ENCODE measurements at regions not wholly inside any gene's neighbourhood (a gene's known extent, or its start where the extent isn't known, plus 50 kb on each side); places are given as distances from the start of the nearest gene placed in this dataset.

DNA sequence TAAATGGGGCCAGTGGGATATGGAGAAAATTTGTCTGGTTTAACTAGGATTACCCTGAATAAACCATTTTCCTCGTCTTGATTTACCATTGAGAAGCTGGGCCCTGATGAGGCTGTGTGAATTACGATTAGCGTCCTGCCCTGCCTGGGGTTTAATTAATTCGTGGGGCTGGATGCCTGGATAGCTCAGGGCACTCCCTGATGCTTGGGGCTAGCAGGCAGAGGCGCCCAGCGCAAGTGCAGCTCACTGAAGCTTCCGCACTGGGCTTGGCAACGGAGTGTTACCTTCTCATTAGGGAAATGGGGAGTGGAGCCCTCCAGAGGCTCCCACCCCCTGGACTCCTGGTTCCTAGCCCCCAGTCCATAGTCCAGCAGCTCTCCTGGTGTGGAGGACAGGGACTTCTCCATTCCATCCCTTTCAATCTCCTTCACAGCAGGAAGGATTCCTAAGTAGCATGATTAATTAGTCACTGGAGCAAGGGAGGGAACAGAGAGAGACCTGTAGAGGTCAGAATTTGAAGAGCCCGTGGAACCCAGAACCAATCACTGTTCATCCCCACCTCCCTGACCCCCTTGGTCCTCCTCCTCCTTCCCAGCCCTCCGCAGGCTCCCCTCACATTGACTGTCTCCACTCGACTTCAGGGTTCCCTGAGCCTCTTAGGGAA lies 107.2 kb downstream of the UQCRFS1 start:
- H3K9me2 ChIP-seq (replicated peaks; ENCODE audit: low read depth, low read length), result no peaks in the 10 kb centered on the region
- H3F3A ChIP-seq (ENCODE audit: low read depth), result no peaks in the 10 kb centered on the region
- H3K9me3 ChIP-seq (ENCODE audit: insufficient read depth, low read depth, low read length), result peaks cover 17% of the 10 kb centered on the region; the same call in 1 of the 2 replicates
- H3K4me3 ChIP-seq (ENCODE audit: low read length, poor library complexity, severe bottlenecking), result no peak overlapping the region
- H2AFZ ChIP-seq (ENCODE audit: low read length), result no peak overlapping the region
- no peaks in the 10 kb centered on the region for H4K20me1 ChIP-seq (ENCODE audit: insufficient read depth, low read length, poor library complexity, severe bottlenecking)
- H3K4me1 ChIP-seq (ENCODE audit: insufficient read depth, low read length, poor library complexity, severe bottlenecking), result no peaks in the 10 kb centered on the region
- TF ChIP-seq EZH2phosphoT487 (IDR thresholded peaks at IDR 0.05; ENCODE audit: borderline replicate concordance), result no peak
- TF ChIP-seq CTCF (conservative IDR thresholded peaks at IDR 0.05; ENCODE audit: low read length), result no peak
- no peak overlapping the region for H3K4me2 ChIP-seq (ENCODE audit: low read depth, low read length, poor library complexity, severe bottlenecking)
- H3K27me3 ChIP-seq (ENCODE audit: insufficient read depth, low read length, poor library complexity, severe bottlenecking), result no peaks in the 10 kb centered on the region
- H3K9ac ChIP-seq (ENCODE audit: low read depth, low read length, poor library complexity, severe bottlenecking), result no peak overlapping the region
- no peaks in the 10 kb centered on the region for H3K79me2 ChIP-seq (ENCODE audit: insufficient read depth, low read length)
- H3K36me3 ChIP-seq (ENCODE audit: insufficient read depth, low read length), result no peaks in the 10 kb centered on the region

DNA sequence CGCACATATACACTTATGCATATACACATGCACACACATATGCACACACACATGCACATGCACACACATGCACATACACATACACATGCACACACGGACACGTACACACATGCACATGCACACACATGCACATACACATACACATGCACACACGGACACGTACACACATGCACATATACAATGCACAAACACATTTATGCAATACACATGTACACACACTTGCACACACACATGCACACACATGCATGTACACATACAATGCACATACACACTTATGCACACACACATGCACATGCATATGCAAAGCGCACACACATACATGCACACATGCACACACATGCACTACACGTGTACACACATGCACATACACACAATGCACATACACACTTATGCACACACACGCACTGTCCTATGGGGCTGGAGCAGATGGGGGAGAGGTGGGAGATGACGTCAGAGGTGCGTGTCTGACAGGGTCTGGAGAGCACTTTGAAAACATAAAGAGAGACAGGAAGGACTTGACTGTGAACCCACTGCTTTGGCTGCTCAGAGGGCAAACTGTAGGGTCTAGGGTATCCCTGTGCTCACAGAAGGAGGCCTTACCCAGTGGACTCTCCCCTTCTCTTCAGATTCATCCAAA lies 108.2 kb downstream of the UQCRFS1 start:
- H3K4me3 ChIP-seq (ENCODE audit: low read length, poor library complexity, severe bottlenecking), result no peak overlapping the region
- no peaks in the 10 kb centered on the region for H3K36me3 ChIP-seq (ENCODE audit: insufficient read depth, low read length)
- no peaks in the 10 kb centered on the region for H3K27me3 ChIP-seq (ENCODE audit: insufficient read depth, low read length, poor library complexity, severe bottlenecking)
- no peaks in the 10 kb centered on the region for H3F3A ChIP-seq (ENCODE audit: low read depth)
- no peak overlapping the region for H2AFZ ChIP-seq (ENCODE audit: low read length)
- TF ChIP-seq EZH2phosphoT487 (IDR thresholded peaks at IDR 0.05; ENCODE audit: borderline replicate concordance) (no peak), CTCF (conservative IDR thresholded peaks at IDR 0.05; ENCODE audit: low read length) (no peak)
- no peaks in the 10 kb centered on the region for H4K20me1 ChIP-seq (ENCODE audit: insufficient read depth, low read length, poor library complexity, severe bottlenecking)
- no peaks in the 10 kb centered on the region for H3K4me1 ChIP-seq (ENCODE audit: insufficient read depth, low read length, poor library complexity, severe bottlenecking)
- H3K9ac ChIP-seq (ENCODE audit: low read depth, low read length, poor library complexity, severe bottlenecking), result no peak overlapping the region
- no peak overlapping the region for H3K4me2 ChIP-seq (ENCODE audit: low read depth, low read length, poor library complexity, severe bottlenecking)
- peaks cover 17% of the 10 kb centered on the region; the same call in 1 of the 2 replicates for H3K9me3 ChIP-seq (ENCODE audit: insufficient read depth, low read depth, low read length)
- no peaks in the 10 kb centered on the region for H3K9me2 ChIP-seq (replicated peaks; ENCODE audit: low read depth, low read length)
- H3K79me2 ChIP-seq (ENCODE audit: insufficient read depth, low read length), result no peaks in the 10 kb centered on the region

DNA sequence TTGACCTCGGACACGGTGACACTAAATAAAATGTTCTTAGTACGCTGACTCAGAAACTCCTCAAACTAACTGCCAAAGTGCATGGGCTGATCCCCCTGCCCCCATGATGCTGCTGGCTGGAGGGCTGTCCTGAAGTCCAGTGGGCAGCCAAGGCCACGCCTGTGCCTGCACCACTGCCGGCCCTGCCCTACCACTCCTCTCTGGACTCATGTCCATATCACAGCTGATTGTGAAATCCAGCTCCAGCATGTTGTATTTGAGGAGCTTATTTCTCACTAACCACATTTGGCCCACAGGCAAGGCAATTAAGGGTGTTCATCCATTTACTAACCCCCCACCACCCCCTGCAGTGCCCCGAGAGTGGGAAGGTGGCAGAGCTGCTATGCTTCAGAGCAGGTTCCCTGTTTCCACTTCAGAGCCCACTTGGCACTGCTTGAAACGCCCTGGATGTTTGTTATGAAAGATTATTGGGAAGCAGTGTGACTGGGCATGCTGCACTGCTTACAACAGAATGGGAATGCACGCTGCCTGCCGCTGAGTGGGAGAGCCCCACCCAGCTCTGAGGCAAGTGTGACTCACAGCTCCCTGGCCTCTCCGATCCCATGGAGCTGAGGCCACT lies 114.0 kb downstream of the UQCRFS1 start:
- H3K9me2 ChIP-seq (replicated peaks; ENCODE audit: low read depth, low read length), result no peaks in the 10 kb centered on the region
- H3K9ac ChIP-seq (ENCODE audit: low read depth, low read length, poor library complexity, severe bottlenecking), result no peak overlapping the region
- peaks cover 3% of the 10 kb centered on the region; the same call in 1 of the 2 replicates for H3K9me3 ChIP-seq (ENCODE audit: insufficient read depth, low read depth, low read length)
- H3K4me3 ChIP-seq (ENCODE audit: low read length, poor library complexity, severe bottlenecking), result no peak overlapping the region
- no peaks in the 10 kb centered on the region for H3K27me3 ChIP-seq (ENCODE audit: insufficient read depth, low read length, poor library complexity, severe bottlenecking)
- H3F3A ChIP-seq (ENCODE audit: low read depth), result no peaks in the 10 kb centered on the region
- H3K4me2 ChIP-seq (ENCODE audit: low read depth, low read length, poor library complexity, severe bottlenecking), result no peak overlapping the region
- H4K20me1 ChIP-seq (ENCODE audit: insufficient read depth, low read length, poor library complexity, severe bottlenecking), result no peaks in the 10 kb centered on the region
- no peak overlapping the region for H2AFZ ChIP-seq (ENCODE audit: low read length)
- no peaks in the 10 kb centered on the region for H3K4me1 ChIP-seq (ENCODE audit: insufficient read depth, low read length, poor library complexity, severe bottlenecking)
- no peaks in the 10 kb centered on the region for H3K36me3 ChIP-seq (ENCODE audit: insufficient read depth, low read length)
- H3K79me2 ChIP-seq (ENCODE audit: insufficient read depth, low read length), result no peaks in the 10 kb centered on the region
- no peak for TF ChIP-seq CTCF (conservative IDR thresholded peaks at IDR 0.05; ENCODE audit: low read length)

All from Loucy (cell line).